Central memory CD8-positive, alpha-beta T cell (primary cell): ENCODE measurements at regions not wholly inside any gene's neighbourhood (a gene's known extent, or its start where the extent isn't known, plus 50 kb on each side); places are given as distances from the start of the nearest gene placed in this dataset.
A peak's percentile ranks its signal among the peaks of the same experiment; 100 is the strongest.

Experiments
- ATAC-seq: fragments of 150-1000 bp; cut with Tn5 transposase; replicated peaks from 2 replicates; pipeline ENCODE4 v1.10.0; 2022; ENCODE audit warnings: mild to moderate bottlenecking, moderate FRiP score, moderate number of reproducible peaks; ENCODE audit not compliant: poor library complexity, severe bottlenecking; ENCODE audit errors: extremely low read depth
- DNase-seq, 2 donors: peaks; one replicate each; pipeline ENCODE4 v3.0.0; 2021; ENCODE audit warnings: low spot score in 2 of 2
- H3K27ac Mint-ChIP-seq: one replicate; pipeline ENCODE4 v1.8.0; 2022; ENCODE audit warnings: low read depth, mild to moderate bottlenecking, moderate library complexity, mixed read lengths
- H3K27me3 Mint-ChIP-seq: one replicate; pipeline ENCODE4 v1.8.0; 2022; ENCODE audit warnings: mixed read lengths
- H3K36me3 Mint-ChIP-seq: one replicate; pipeline ENCODE4 v1.8.0; 2022; ENCODE audit warnings: mild to moderate bottlenecking, moderate library complexity, mixed read lengths; ENCODE audit not compliant: insufficient read depth
- H3K4me1 Mint-ChIP-seq: one replicate; pipeline ENCODE4 v1.8.0; 2022; ENCODE audit warnings: mixed read lengths
- H3K4me3 Mint-ChIP-seq: one replicate; pipeline ENCODE4 v1.8.0; 2022; ENCODE audit warnings: mild to moderate bottlenecking, moderate library complexity, mixed read lengths
- H3K9me3 Mint-ChIP-seq: one replicate; pipeline ENCODE4 v1.8.0; 2022; ENCODE audit warnings: mixed read lengths

DNA sequence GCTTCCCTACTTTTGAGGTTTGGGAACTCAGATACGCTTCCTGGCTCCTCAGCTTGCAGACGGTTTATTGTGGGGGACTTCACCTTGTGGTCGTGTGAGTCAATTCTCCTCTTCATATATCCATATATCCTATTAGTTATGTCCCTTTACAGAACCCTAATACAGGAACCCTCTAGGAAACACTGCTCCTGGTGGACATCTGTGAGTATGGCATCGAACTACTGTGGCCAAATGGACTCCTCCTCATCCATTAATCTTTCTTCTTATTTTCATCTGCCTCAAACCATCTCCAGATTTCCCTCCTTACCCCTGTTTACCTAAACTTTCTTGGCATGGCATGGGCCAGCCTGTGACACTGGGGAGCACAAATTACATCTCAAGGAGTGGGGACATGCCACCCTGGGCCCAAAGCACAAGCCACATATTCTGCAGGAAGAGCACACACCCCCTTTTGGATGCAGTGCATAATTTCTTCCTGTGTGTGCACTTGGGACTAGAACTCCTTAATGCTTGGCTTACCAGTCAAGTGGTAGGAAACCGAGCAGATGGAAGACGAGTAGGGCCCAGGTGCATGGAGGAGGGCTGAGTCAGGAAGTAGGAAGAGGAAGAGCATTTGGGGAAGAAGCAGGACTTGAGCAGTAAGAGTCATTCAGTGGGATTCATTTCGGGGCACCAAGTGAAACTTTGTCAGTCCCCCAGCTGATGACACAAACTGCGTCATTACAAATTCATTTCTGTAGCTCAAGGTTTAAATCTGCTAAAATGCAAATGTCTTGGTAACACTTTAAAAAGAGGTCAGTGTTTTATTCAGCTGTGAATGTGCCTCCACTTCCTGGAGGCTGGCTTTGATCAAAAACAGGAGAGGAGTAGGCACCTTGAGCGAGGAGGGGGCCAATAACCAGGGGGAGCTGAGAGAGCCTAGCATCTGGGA is 80.8 kb upstream of the PLXNA4 start:
- peaks cover 26% of the 10 kb centered on the region for H3K4me1 Mint-ChIP-seq

GRCh38 chr7:132656341-132656740 is 80.1 kb upstream of the PLXNA4 start:
- H3K27me3 Mint-ChIP-seq: no peaks in the 10 kb centered on the region
- H3K36me3 Mint-ChIP-seq: peaks cover 2% of the 10 kb centered on the region
- ATAC-seq (no peak), DNase-seq (no peak)
- H3K4me3 Mint-ChIP-seq: no peak overlapping the region
- peaks cover 26% of the 10 kb centered on the region for H3K4me1 Mint-ChIP-seq
- H3K9me3 Mint-ChIP-seq: no peaks in the 10 kb centered on the region
- no peak overlapping the region for H3K27ac Mint-ChIP-seq

More for the DNA sequence above, 80.8 kb upstream of the PLXNA4 start:
- Mint-ChIP-seq H3K27me3 (no peaks in the 10 kb centered on the region), H3K4me3 (no peak overlapping the region), H3K27ac (no peak overlapping the region), H3K36me3 (peaks cover 2% of the 10 kb centered on the region), H3K9me3 (no peaks in the 10 kb centered on the region)
- no peak for DNase-seq
- ATAC-seq: no peak

- peak; percentile 79 for ATAC-seq
- peaks cover 2% of the 10 kb centered on the region for H3K36me3 Mint-ChIP-seq
- H3K4me1 Mint-ChIP-seq: peaks cover 26% of the 10 kb centered on the region
- H3K27ac Mint-ChIP-seq: peak overlapping the region; percentile 66
- peak overlapping the region; percentile 72 for H3K4me3 Mint-ChIP-seq
- no peaks in the 10 kb centered on the region for H3K9me3 Mint-ChIP-seq
- no peaks in the 10 kb centered on the region for H3K27me3 Mint-ChIP-seq
- peak in 1 of 2 donors; percentile 22 for DNase-seq
Observed at GRCh38 chr7:132655131-132655727, 79.0 kb upstream of the PLXNA4 start.

DNA sequence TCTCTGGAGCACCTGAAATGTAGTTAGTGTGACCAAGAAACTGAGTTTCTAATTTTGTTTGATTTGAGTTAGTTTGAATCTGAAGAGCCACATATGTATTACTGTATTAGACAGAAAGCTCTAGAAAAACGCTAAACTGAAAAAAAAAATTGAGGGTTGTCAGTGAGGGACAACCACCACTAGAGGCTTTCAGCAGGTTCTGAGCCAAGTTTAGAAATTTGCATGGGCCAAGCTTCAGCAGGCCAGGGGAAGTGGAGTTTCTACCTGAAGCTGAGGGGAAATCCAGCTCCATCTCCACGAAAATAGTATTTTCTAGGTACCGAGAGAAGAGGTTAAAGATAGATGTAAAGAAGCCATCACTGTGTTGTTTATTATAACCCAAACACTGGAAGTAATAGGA is 77.9 kb upstream of the PLXNA4 start:
- no peak overlapping the region for H3K27ac Mint-ChIP-seq

DNA sequence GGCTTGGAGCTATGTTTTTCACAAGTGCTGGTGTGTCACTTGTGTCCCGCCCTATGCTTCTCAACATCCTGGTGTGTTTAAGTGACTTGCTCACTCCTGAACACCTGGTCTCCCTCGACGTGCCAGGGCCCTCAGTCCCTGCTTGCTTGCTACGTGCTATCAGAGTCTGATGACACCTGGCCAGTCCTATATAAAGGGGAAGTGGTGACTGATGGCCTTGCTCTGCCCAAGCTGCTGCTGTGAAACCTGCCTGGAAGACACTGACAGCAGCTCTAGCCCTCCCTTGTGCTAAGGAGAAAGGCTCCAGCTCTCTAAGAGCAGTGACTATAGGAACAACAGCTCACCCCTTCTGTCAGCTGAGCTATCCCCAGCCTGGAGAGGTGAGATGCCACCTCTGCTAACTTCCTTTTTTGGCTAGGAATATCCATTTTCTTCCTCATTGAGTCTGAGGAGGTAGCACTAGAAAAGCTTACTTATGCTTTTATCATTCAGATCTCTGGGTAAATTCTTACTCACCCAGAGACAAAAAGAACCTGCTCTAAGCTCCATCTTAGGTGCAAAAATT is 77.2 kb upstream of the PLXNA4 start:
- no peaks in the 10 kb centered on the region for H3K27me3 Mint-ChIP-seq
- H3K36me3 Mint-ChIP-seq: peaks cover 2% of the 10 kb centered on the region
- no peak overlapping the region for H3K4me3 Mint-ChIP-seq
- H3K9me3 Mint-ChIP-seq: no peaks in the 10 kb centered on the region
- ATAC-seq (no peak), DNase-seq (no peak)
- no peak overlapping the region for H3K27ac Mint-ChIP-seq
- H3K4me1 Mint-ChIP-seq: peaks cover 26% of the 10 kb centered on the region

More for the DNA sequence above, 77.9 kb upstream of the PLXNA4 start:
- ATAC-seq: no peak
- no peak overlapping the region for H3K4me3 Mint-ChIP-seq
- peaks cover 2% of the 10 kb centered on the region for H3K36me3 Mint-ChIP-seq
- no peaks in the 10 kb centered on the region for H3K27me3 Mint-ChIP-seq
- peaks cover 26% of the 10 kb centered on the region for H3K4me1 Mint-ChIP-seq
- no peaks in the 10 kb centered on the region for H3K9me3 Mint-ChIP-seq
- no peak for DNase-seq

GRCh38 chr7:132652507-132652906 is 76.2 kb upstream of the PLXNA4 start:
- DNase-seq (no peak), ATAC-seq (no peak)
- H3K27me3 Mint-ChIP-seq: no peaks in the 10 kb centered on the region
- H3K9me3 Mint-ChIP-seq: no peaks in the 10 kb centered on the region
- no peak overlapping the region for H3K27ac Mint-ChIP-seq
- peaks cover 2% of the 10 kb centered on the region for H3K36me3 Mint-ChIP-seq
- H3K4me1 Mint-ChIP-seq: peaks cover 23% of the 10 kb centered on the region
- H3K4me3 Mint-ChIP-seq: no peak overlapping the region

DNA sequence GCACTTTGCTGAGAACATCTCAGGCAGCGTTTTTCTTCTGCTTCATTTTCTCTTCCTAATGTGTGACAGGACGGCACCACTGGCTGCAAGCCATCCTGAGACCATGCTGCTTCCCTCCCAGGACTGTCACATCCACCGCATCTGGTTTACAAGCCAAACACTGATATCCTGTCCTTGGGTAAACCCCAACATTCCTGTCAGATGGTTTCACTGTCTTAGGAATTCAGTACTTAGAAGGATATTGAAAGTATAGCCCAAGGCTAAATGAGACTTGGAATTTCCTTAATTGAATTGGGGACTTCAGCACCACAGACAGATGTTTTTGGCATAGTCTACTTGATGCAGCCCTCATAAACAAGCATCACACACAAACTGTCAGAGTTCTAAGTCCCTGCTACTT is 74.2 kb upstream of the PLXNA4 start:
- Mint-ChIP-seq H3K27me3 (no peaks in the 10 kb centered on the region), H3K36me3 (peaks cover 2% of the 10 kb centered on the region), H3K27ac (no peak overlapping the region), H3K4me1 (peaks cover 12% of the 10 kb centered on the region), H3K9me3 (no peaks in the 10 kb centered on the region), H3K4me3 (no peak overlapping the region)
- no peak for DNase-seq
- no peak for ATAC-seq

DNA sequence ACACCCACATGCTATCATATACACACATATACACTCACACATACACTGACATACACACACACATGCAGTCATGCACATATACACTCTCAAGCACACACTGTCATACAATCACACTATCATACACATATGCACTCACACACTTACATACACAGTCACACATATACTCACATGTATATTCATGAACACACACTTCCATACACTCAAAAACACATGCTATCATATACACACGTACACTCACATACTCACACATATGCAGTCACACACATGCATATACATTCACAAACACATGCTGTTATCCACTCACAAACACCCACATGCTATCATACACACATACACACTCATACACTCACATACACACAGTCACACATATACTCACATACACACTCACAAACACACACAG is 71.0 kb upstream of the PLXNA4 start:
- Mint-ChIP-seq H3K27ac (no peak overlapping the region), H3K27me3 (no peaks in the 10 kb centered on the region), H3K4me1 (no peaks in the 10 kb centered on the region), H3K4me3 (no peak overlapping the region), H3K9me3 (no peaks in the 10 kb centered on the region), H3K36me3 (no peaks in the 10 kb centered on the region)
- DNase-seq: no peak
- no peak for ATAC-seq

GRCh38 chr7:132646052-132646451 is 69.8 kb upstream of the PLXNA4 start:
- no peak overlapping the region for H3K4me3 Mint-ChIP-seq
- no peak for ATAC-seq
- no peaks in the 10 kb centered on the region for H3K9me3 Mint-ChIP-seq
- no peaks in the 10 kb centered on the region for H3K4me1 Mint-ChIP-seq
- no peaks in the 10 kb centered on the region for H3K27me3 Mint-ChIP-seq
- no peak for DNase-seq
- H3K27ac Mint-ChIP-seq: no peak overlapping the region
- no peaks in the 10 kb centered on the region for H3K36me3 Mint-ChIP-seq

- H3K27ac Mint-ChIP-seq: no peak overlapping the region
- no peaks in the 10 kb centered on the region for H3K27me3 Mint-ChIP-seq
- H3K9me3 Mint-ChIP-seq: no peaks in the 10 kb centered on the region
- no peak for ATAC-seq
- no peak overlapping the region for H3K4me3 Mint-ChIP-seq
- DNase-seq: no peak
- H3K36me3 Mint-ChIP-seq: no peaks in the 10 kb centered on the region
- H3K4me1 Mint-ChIP-seq: no peaks in the 10 kb centered on the region
Observed at GRCh38 chr7:132643302-132643701, 67.0 kb upstream of the PLXNA4 start.

GRCh38 chr7:132641238-132641637 is 65.0 kb upstream of the PLXNA4 start:
- Mint-ChIP-seq H3K4me3 (no peak overlapping the region), H3K4me1 (no peaks in the 10 kb centered on the region), H3K27me3 (peaks cover 10% of the 10 kb centered on the region), H3K27ac (no peak overlapping the region), H3K9me3 (no peaks in the 10 kb centered on the region), H3K36me3 (no peaks in the 10 kb centered on the region)
- ATAC-seq (no peak), DNase-seq (no peak)

DNA sequence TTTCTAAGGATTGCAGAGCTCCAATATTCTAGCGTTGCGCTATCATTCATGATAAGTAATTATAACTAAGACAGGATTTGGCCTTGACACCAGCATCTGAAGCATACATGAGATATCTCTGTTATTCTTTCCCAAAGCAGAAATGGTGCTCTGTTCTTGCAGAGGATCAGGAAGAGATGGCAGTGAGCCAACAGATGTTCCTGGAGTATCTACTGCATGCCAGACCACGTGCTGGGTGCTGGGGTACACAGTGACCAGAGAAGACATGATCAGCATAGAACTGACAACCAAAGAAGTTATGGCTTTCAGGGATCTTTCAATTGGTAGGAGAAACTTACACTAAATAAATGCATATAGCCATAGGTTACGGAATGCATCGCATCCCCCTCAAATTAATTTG is 63.7 kb upstream of the PLXNA4 start:
- Mint-ChIP-seq H3K4me3 (no peak overlapping the region), H3K4me1 (no peaks in the 10 kb centered on the region), H3K9me3 (no peaks in the 10 kb centered on the region), H3K27me3 (peaks cover 10% of the 10 kb centered on the region), H3K36me3 (no peaks in the 10 kb centered on the region), H3K27ac (no peak overlapping the region)
- DNase-seq: no peak
- ATAC-seq: no peak

DNA sequence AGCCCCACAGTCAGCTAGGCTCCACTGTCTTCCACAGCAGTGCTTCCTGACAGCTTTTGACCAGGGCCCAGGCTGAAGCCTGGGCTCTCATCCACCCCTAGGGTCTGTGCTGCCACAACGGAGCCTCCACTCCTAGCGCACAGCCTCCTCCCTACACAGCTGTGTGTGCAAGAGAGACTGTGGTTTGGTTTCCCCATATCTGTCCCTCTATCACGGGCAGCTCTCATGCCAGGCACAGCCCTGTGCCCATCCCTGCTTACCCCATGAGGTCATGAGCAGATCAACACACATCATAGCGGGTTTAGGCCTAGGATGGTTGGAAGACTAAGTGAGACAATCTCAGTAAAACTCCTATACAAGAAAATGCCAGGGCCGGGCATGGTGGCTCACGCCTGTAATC is 61.7 kb upstream of the PLXNA4 start:
- no peak for DNase-seq
- peaks cover 10% of the 10 kb centered on the region for H3K27me3 Mint-ChIP-seq
- H3K4me1 Mint-ChIP-seq: no peaks in the 10 kb centered on the region
- no peak overlapping the region for H3K4me3 Mint-ChIP-seq
- no peak for ATAC-seq
- H3K36me3 Mint-ChIP-seq: no peaks in the 10 kb centered on the region
- no peak overlapping the region for H3K27ac Mint-ChIP-seq
- no peaks in the 10 kb centered on the region for H3K9me3 Mint-ChIP-seq
